ENCODE measurements at regions not wholly inside any gene's neighbourhood (a gene's known extent, or its start where the extent isn't known, plus 50 kb on each side); places are given as distances from the start of the nearest gene placed in this dataset.

DNA sequence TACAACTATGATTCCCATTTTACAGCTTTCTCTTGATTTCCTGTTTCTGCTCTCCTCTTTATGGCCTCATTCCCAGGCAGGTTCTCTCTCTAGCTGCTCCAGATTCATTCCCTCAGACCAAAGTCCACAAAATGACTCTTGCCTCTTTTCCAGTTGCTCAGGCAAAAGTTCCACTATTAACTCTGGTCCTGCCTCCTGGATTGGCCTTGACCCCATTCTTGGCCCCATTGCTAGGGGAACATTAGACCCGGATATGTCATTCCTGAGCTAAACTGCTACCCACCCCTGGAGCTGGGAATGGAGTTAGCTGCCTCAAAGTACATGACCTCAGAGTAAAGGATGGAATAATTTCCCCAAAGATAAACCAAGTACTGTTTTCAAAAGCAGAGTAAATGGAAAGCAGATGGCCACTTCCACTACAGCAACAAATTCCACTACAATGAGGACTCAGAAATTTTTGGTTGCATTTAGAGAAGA lies 73.0 kb upstream of the GAP43 start:
- POLR2A ChIA-PET = interaction anchor here (0.6 kb wide), 1 partner anchor 23 kb away, joined by 3 read pairs; no protein-coding TSS in a partner anchor
- ATAC-seq (no peak), DNase-seq (no peak)
- no peak overlapping the region for H3K27ac Mint-ChIP-seq
- no peaks in the 10 kb centered on the region for H3K4me1 Mint-ChIP-seq (ENCODE audit: low read depth)
- TF ChIP-seq, protein P1, sequence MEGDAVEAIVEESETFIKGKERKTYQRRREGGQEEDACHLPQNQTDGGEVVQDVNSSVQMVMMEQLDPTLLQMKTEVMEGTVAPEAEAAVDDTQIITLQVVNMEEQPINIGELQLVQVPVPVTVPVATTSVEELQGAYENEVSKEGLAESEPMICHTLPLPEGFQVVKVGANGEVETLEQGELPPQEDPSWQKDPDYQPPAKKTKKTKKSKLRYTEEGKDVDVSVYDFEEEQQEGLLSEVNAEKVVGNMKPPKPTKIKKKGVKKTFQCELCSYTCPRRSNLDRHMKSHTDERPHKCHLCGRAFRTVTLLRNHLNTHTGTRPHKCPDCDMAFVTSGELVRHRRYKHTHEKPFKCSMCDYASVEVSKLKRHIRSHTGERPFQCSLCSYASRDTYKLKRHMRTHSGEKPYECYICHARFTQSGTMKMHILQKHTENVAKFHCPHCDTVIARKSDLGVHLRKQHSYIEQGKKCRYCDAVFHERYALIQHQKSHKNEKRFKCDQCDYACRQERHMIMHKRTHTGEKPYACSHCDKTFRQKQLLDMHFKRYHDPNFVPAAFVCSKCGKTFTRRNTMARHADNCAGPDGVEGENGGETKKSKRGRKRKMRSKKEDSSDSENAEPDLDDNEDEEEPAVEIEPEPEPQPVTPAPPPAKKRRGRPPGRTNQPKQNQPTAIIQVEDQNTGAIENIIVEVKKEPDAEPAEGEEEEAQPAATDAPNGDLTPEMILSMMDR (IDR thresholded peaks at IDR 0.05) = no peak
- no peaks in the 10 kb centered on the region for H3K9me3 Mint-ChIP-seq
- H3K27me3 Mint-ChIP-seq = peaks cover 11% of the 10 kb centered on the region
- CTCF ChIA-PET = no interaction called here
- no peak overlapping the region for H3K4me3 Mint-ChIP-seq
- intact Hi-C loops (cut with micrococcal nuclease) = no loop called here
- no peaks in the 10 kb centered on the region for H3K36me3 Mint-ChIP-seq (ENCODE audit: low read depth)

DNA sequence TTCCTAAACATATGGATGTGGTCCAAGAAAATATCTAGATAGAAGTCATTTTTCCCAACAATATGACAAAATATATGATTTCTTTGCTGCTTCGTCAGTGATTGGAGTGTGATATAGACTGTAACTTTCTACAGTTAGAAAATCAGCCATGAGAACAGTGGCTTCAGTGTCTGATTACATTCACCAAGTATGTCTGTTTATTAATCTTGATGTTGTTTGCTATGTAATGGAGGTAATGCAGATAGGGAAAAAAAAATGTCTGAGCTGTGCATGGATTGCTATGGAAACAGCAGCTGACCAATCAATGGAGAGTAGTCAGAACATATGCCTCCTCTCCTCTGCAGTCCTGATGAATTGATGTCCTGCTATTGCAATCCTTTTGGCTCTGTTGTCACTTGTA lies 72.3 kb upstream of the GAP43 start:
- no peak for ATAC-seq
- H3K27ac Mint-ChIP-seq = no peak overlapping the region
- intact Hi-C loops (cut with micrococcal nuclease) = no loop called here
- H3K4me3 Mint-ChIP-seq = no peak overlapping the region
- H3K9me3 Mint-ChIP-seq = no peaks in the 10 kb centered on the region
- DNase-seq = no peak
- TF ChIP-seq, protein P1 (IDR thresholded peaks at IDR 0.05) = no peak
- no peaks in the 10 kb centered on the region for H3K36me3 Mint-ChIP-seq (ENCODE audit: low read depth)
- POLR2A ChIA-PET = interaction anchor here (0.6 kb wide), 1 partner anchor 23 kb away, joined by 3 read pairs; no protein-coding TSS in a partner anchor
- CTCF ChIA-PET = no interaction called here
- peaks cover 15% of the 10 kb centered on the region for H3K27me3 Mint-ChIP-seq
- no peaks in the 10 kb centered on the region for H3K4me1 Mint-ChIP-seq (ENCODE audit: low read depth)

DNA sequence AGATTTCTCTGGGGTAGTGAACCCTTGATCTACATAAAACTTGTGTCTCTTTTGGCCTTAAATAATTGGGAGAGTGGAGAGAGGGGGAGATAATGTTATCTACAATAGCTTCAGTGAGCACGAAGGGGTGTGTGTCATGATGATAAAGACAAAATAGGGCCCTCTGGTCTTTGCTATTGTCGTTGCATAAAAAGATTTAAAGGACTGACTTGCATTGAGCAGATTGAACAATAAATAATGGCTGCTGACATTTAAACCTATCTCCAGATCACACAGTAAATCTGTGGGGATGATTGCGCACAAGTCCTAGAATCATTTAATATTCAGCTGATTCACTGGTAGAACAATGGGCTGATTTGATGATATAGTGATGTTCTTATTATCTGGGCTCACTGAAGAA lies 71.3 kb upstream of the GAP43 start:
- TF ChIP-seq, protein P1 (IDR thresholded peaks at IDR 0.05) = no peak
- DNase-seq (no peak), ATAC-seq (no peak)
- peaks cover 15% of the 10 kb centered on the region for H3K27me3 Mint-ChIP-seq
- H3K4me3 Mint-ChIP-seq = no peak overlapping the region
- no peaks in the 10 kb centered on the region for H3K36me3 Mint-ChIP-seq (ENCODE audit: low read depth)
- ChIA-PET POLR2A (no interaction called here), CTCF (no interaction called here)
- no peaks in the 10 kb centered on the region for H3K4me1 Mint-ChIP-seq (ENCODE audit: low read depth)
- no peak overlapping the region for H3K27ac Mint-ChIP-seq
- no peaks in the 10 kb centered on the region for H3K9me3 Mint-ChIP-seq
- intact Hi-C loops (cut with micrococcal nuclease) = no loop called here

DNA sequence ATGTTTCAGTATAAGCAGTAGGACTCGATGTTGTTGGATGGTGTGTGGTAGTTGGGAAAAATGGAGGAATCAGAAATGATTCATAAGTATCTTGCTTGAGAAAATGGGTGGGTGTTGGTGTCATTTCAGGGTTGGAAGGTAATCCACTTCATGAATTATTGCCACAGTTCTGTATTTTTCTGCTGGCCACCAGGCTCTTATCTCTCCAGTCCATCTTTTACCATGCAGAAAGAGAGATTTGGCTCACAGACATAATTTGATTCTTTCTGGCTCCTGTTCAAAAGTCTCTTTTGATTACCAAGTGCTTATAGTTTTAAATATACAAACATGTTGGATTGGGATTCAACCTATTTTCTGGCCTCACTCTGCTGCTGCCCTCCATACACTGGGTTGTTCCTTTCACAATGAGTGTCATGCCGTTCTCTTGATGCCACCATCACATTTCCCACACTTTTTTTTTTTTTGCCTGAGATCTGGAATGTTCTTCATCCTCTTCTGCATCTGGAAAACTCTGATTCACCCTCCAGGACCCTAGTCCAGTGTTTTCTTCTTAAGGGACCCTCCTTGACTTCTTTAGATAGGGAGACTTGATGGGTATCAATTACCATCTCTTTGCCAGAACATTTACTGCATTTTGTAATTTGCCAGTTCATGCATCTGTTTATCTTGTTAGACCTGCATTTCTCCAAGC lies 69.4 kb upstream of the GAP43 start:
- Mint-ChIP-seq H3K27ac (no peak overlapping the region), H3K9me3 (no peaks in the 10 kb centered on the region), H3K4me3 (no peak overlapping the region), H3K36me3 (ENCODE audit: low read depth) (no peaks in the 10 kb centered on the region), H3K27me3 (peaks cover 15% of the 10 kb centered on the region), H3K4me1 (ENCODE audit: low read depth) (no peaks in the 10 kb centered on the region)
- ATAC-seq = no peak
- DNase-seq = no peak
- intact Hi-C loops (cut with micrococcal nuclease) = no loop called here
- ChIA-PET POLR2A (no interaction called here), CTCF (no interaction called here)
- TF ChIP-seq, protein P1 (IDR thresholded peaks at IDR 0.05) = no peak

DNA sequence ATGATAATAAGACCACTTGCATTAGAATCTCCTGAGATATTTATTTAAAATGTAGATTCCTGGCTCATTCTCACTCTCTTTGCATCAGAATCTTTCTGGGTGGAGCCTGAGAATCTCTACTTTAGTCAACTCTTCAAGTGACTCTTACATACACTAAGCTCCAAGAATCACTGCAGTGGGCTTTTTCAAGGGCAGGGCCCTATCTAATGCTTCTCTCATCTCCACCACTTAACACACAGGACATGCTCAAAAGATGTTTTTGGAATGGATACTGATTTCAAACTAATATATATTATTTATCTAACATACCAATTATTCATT lies 68.9 kb upstream of the GAP43 start:
- intact Hi-C loops (cut with micrococcal nuclease) = no loop called here
- Mint-ChIP-seq H3K4me1 (ENCODE audit: low read depth) (no peaks in the 10 kb centered on the region), H3K9me3 (no peaks in the 10 kb centered on the region), H3K4me3 (no peak overlapping the region), H3K36me3 (ENCODE audit: low read depth) (no peaks in the 10 kb centered on the region), H3K27me3 (peaks cover 15% of the 10 kb centered on the region), H3K27ac (no peak overlapping the region)
- no peak for DNase-seq
- POLR2A ChIA-PET = no interaction called here
- no peak for ATAC-seq
- CTCF ChIA-PET = no interaction called here
- TF ChIP-seq, protein P1 (IDR thresholded peaks at IDR 0.05) = no peak
